MM.1S (cell line): ENCODE measurements at regions not wholly inside any gene's neighbourhood (a gene's known extent, or its start where the extent isn't known, plus 50 kb on each side); places are given as distances from the start of the nearest gene placed in this dataset.

Source experiments
- EZH2 ChIP-seq: fragments of 300-600 bp; sonication (generic); optimal IDR thresholded peaks from 2 replicates; pipeline ENCODE3; 2017; ENCODE audit warnings: low read depth, mild to moderate bottlenecking, antibody characterized with exemption, low read length, mixed read lengths
- EZH2phosphoT487 ChIP-seq: fragments of 300-600 bp; sonication (generic); IDR thresholded peaks from 2 replicates; pipeline ENCODE4 v1.6.1; 2018; ENCODE audit warnings: antibody characterized with exemption, low read length
- TF ChIP-seq, protein P1 (sequence below): fragments of 300-600 bp; sonication (generic); IDR thresholded peaks from 2 replicates; pipeline ENCODE4 v1.5.1; 2016; ENCODE audit warnings: antibody characterized with exemption, low read length, mixed read lengths

DNA sequence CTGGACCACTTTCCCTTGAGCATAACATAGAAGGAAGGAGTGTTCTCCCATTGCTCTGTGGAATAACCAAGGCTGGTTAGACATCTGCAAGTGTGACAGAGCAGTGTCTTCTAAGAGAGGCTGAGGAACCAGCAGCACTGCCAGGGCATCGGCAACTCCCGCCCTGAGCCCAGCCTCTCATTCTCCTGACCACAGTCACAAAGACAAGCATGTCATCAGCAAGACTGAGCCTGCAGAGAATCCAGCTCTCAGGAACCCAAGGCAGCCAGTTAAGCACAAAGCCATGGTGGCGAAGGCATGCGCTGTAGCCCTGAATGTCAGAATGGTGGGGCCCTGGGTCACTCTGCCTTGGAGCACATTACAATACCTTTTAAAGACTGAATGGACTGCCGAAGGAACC lies 253.9 kb downstream of the AGTPBP1 start:
- TF ChIP-seq, protein P1, sequence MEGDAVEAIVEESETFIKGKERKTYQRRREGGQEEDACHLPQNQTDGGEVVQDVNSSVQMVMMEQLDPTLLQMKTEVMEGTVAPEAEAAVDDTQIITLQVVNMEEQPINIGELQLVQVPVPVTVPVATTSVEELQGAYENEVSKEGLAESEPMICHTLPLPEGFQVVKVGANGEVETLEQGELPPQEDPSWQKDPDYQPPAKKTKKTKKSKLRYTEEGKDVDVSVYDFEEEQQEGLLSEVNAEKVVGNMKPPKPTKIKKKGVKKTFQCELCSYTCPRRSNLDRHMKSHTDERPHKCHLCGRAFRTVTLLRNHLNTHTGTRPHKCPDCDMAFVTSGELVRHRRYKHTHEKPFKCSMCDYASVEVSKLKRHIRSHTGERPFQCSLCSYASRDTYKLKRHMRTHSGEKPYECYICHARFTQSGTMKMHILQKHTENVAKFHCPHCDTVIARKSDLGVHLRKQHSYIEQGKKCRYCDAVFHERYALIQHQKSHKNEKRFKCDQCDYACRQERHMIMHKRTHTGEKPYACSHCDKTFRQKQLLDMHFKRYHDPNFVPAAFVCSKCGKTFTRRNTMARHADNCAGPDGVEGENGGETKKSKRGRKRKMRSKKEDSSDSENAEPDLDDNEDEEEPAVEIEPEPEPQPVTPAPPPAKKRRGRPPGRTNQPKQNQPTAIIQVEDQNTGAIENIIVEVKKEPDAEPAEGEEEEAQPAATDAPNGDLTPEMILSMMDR, result no peak
- TF ChIP-seq EZH2 (no peak), EZH2phosphoT487 (no peak)
